IMR-90 (cell line): ENCODE measurements at regions not wholly inside any gene's neighbourhood (a gene's known extent, or its start where the extent isn't known, plus 50 kb on each side); places are given as distances from the start of the nearest gene placed in this dataset.
"Not testable (repeated sequence)": the region's sequence is repeated elsewhere in the genome, so short reads cannot be mapped to it uniquely, and the experiment has no call there.

ENCODE experiments used
- ATAC-seq: fragments of 200-7000 bp; cut with Tn5 transposase; 2 replicates; pipeline ENCODE4 v1.9.1; 2020; ENCODE audit warnings: low read depth, mild to moderate bottlenecking, moderate library complexity
- BruUV-seq: library from RNA; stranded (reverse); fragments of 400-500 nt; replicated peaks from 2 replicates; lab custom pipeline; 2021; lab: Mats Ljungman, UMichigan
- CTCF ChIA-PET: fragments of 300-600 bp; formaldehyde crosslinking; extraction: SDS; loops from one replicate; lab custom pipeline; 2021; ENCODE audit warnings: antibody characterized with exemption; lab: Yijun Ruan, JAX
- POLR2A ChIA-PET: fragments of 300-600 bp; sonication (Branson Sonifier 250); formaldehyde crosslinking; loops from one replicate; lab custom pipeline; 2022; ENCODE audit warnings: antibody characterized with exemption; ENCODE audit not compliant: unreplicated experiment; lab: Charles Lee
- DNase-seq: peaks from one replicate; pipeline ENCODE4 v3.0.0; 2013
- H2AFZ ChIP-seq: replicated peaks from 2 replicates; pipeline ENCODE3; 2013; ENCODE audit warnings: low read length, mild to moderate bottlenecking; ENCODE audit not compliant: poor library complexity
- H2AK5ac ChIP-seq: 2 replicates; pipeline ENCODE4 v1.6.1; 2013; ENCODE audit warnings: low read depth, low read length, inconsistent platforms
- H2AK9ac ChIP-seq: replicated peaks from 2 replicates; pipeline ENCODE3; 2013; ENCODE audit warnings: mild to moderate bottlenecking, low read depth, low read length, moderate library complexity; ENCODE audit not compliant: poor library complexity
- H2BK120ac ChIP-seq: 2 replicates; pipeline ENCODE4 v1.6.1; 2013; ENCODE audit warnings: low read depth, low read length, inconsistent platforms
- H2BK15ac ChIP-seq: 3 replicates; pipeline ENCODE4 v1.6.1; 2013; ENCODE audit warnings: low read depth, low read length, inconsistent platforms
- H2BK20ac ChIP-seq: 2 replicates; pipeline ENCODE4 v1.6.1; 2013; ENCODE audit warnings: low read depth, mild to moderate bottlenecking, inconsistent platforms, low read length, moderate library complexity
- H2BK5ac ChIP-seq: 2 replicates; pipeline ENCODE4 v1.6.1; 2013; ENCODE audit warnings: mild to moderate bottlenecking, low read depth, low read length, inconsistent platforms; ENCODE audit not compliant: poor library complexity, severe bottlenecking
- H3K14ac ChIP-seq: replicated peaks from 2 replicates; pipeline ENCODE4 v1.6.1; 2013; ENCODE audit warnings: low read depth, low read length, inconsistent platforms
- H3K18ac ChIP-seq: 2 replicates; pipeline ENCODE4 v1.6.1; 2013; ENCODE audit warnings: low read depth, low read length, control low read depth
- H3K23ac ChIP-seq: 2 replicates; pipeline ENCODE4 v1.6.1; 2013; ENCODE audit warnings: low read depth, low read length, inconsistent platforms
- H3K27ac ChIP-seq: 2 replicates; pipeline ENCODE4 v1.5.1; 2013; ENCODE audit warnings: mild to moderate bottlenecking, control low read depth, low read length; ENCODE audit not compliant: insufficient read depth
- H3K27me3 ChIP-seq: 2 replicates; pipeline ENCODE4 v1.6.1; 2013; ENCODE audit warnings: low read length; ENCODE audit not compliant: control insufficient read depth, insufficient read depth
- H3K36me3 ChIP-seq: 2 replicates; pipeline ENCODE4 v1.6.1; 2013; ENCODE audit warnings: low read length, mixed read lengths; ENCODE audit not compliant: control insufficient read depth, insufficient read depth
- H3K4ac ChIP-seq: 2 replicates; pipeline ENCODE4 v1.6.1; 2013; ENCODE audit warnings: low read depth, low read length, inconsistent platforms
- H3K4me1 ChIP-seq: 2 replicates; pipeline ENCODE4 v1.6.1; 2013; ENCODE audit warnings: low read length, mixed read lengths; ENCODE audit not compliant: control insufficient read depth, insufficient read depth
- H3K4me2 ChIP-seq: 2 replicates; pipeline ENCODE4 v1.6.1; 2013; ENCODE audit warnings: low read depth, mild to moderate bottlenecking, control low read depth, low read length, moderate library complexity
- H3K4me3 ChIP-seq: 2 replicates; pipeline ENCODE4 v1.5.1; 2013; ENCODE audit warnings: low read depth, mild to moderate bottlenecking, control low read depth, low read length, moderate library complexity; ENCODE audit not compliant: insufficient read depth
- H3K56ac ChIP-seq: 2 replicates; pipeline ENCODE4 v1.6.1; 2013; ENCODE audit warnings: low read length, inconsistent platforms; ENCODE audit not compliant: insufficient read depth; ENCODE audit errors: extremely low read depth
- H3K79me1 ChIP-seq, 2 experiments: 2 replicates each; pipeline ENCODE4 v1.6.1; 2013; ENCODE audit warnings: low read length in 2 of 2, inconsistent platforms in 1 of 2, low read depth in 1 of 2
- H3K9ac ChIP-seq: 2 replicates; pipeline ENCODE4 v1.6.1; 2013; ENCODE audit warnings: low read depth, low read length, control low read depth
- H3K9me1 ChIP-seq: 2 replicates; pipeline ENCODE4 v1.6.1; 2013; ENCODE audit warnings: low read length, inconsistent platforms; ENCODE audit not compliant: insufficient read depth
- H3K9me3 ChIP-seq: 2 replicates; pipeline ENCODE4 v1.6.1; 2013; ENCODE audit warnings: low read length; ENCODE audit not compliant: control insufficient read depth, insufficient read depth
- H4K20me1 ChIP-seq: 2 replicates; pipeline ENCODE4 v1.6.1; 2013; ENCODE audit warnings: low read length, inconsistent platforms; ENCODE audit not compliant: insufficient read depth
- H4K5ac ChIP-seq: 2 replicates; pipeline ENCODE4 v1.6.1; 2013; ENCODE audit warnings: mild to moderate bottlenecking, low read depth, low read length, control low read depth
- H4K8ac ChIP-seq, 2 experiments: 2 replicates each; pipeline ENCODE4 v1.6.1; 2013; ENCODE audit warnings: low read depth in 2 of 2, low read length in 2 of 2, control low read depth in 1 of 2, inconsistent platforms in 1 of 2
- H4K91ac ChIP-seq: 2 replicates; pipeline ENCODE4 v1.6.1; 2013; ENCODE audit warnings: low read depth, low read length, inconsistent platforms; ENCODE audit not compliant: insufficient read depth
- FOS ChIP-seq: fragments of 150-350 bp; IDR thresholded peaks from 2 replicates; pipeline ENCODE4 v1.6.1; 2016; ENCODE audit warnings: low read depth, low read length
- NFE2L2 ChIP-seq: fragments of 150-350 bp; IDR thresholded peaks from 2 replicates; pipeline ENCODE4 v1.6.1; 2016; ENCODE audit warnings: low read depth, mild to moderate bottlenecking, low read length
- POLR2A ChIP-seq: IDR thresholded peaks from 2 replicates; pipeline ENCODE4 v1.6.1; 2012; ENCODE audit warnings: mild to moderate bottlenecking, low read depth, low read length
- RCOR1 ChIP-seq: IDR thresholded peaks from 2 replicates; pipeline ENCODE4 v1.6.1; 2012; ENCODE audit warnings: mild to moderate bottlenecking, low read length, improper control_type of control experiment; ENCODE audit not compliant: insufficient replicate concordance
- RFX5 ChIP-seq: IDR thresholded peaks from 2 replicates; pipeline ENCODE4 v1.8.0; 2012; ENCODE audit warnings: low read depth, mild to moderate bottlenecking, low read length, moderate library complexity
- SMC3 ChIP-seq: fragments of 150-350 bp; IDR thresholded peaks from 2 replicates; pipeline ENCODE4 v1.6.1; 2016; ENCODE audit warnings: low read depth, mild to moderate bottlenecking, antibody characterized with exemption, low read length, moderate library complexity
- WGBS, 2 experiments: methylation state at CpG; one replicate each; pipeline versions ENCODE4 v1.1.5 to v1.1.7; 2013; ENCODE audit warnings: missing lambda C conversion rate in 2 of 2; ENCODE audit not compliant: insufficient read length in 1 of 2; ENCODE audit errors: extremely low coverage in 2 of 2; 5-methylcytosine and 5-hydroxymethylcytosine counted together
- dilution Hi-C: fragments of 300-500 bp; cut with HindIII; formaldehyde crosslinking; loops from one replicate; pipeline ENCODE4 v1.14.3; 2018; ENCODE audit warnings: low sequenced_read_pairs; ENCODE audit not compliant: unreplicated experiment
- in situ Hi-C: fragments of 300-500 bp; cut with MboI; formaldehyde crosslinking; loops from 3 replicates; pipeline ENCODE4 v1.14.3; 2019; ENCODE audit warnings: low sequenced_read_pairs, inconsistent platforms, mixed read lengths
- intact Hi-C: fragments of 100-400 bp; cut with micrococcal nuclease; formaldehyde crosslinking; loops from 2 replicates; pipeline ENCODE4 v1.10.0; 2022

DNA sequence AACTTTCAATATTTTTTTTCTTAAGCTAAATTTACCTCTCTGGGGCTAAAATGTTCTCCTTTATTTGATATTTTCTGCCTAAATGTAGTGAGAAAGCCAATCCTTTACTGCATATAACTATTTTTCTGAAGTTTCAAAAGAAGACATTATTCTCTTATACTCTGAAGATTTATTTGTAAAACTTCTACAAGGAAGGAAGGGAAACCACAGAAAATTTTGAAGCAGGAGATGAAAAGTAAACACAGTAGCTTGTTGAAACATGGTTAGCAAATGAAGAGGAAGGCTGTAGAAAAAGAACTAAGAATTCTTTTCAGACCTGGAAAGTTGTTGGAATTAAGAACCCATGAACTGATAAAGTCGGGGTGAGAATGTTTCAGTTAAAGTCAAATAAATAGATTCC lies 330.3 kb downstream of the HGF start:
- WGBS, 2 experiments = no CpG with 5 or more reads among the region's 1 CpG
- ATAC-seq = no peak
- Histone ChIP-seq H2BK15ac (no peak overlapping the region), H3K79me1 (no peaks in the 10 kb centered on the region), H4K5ac (no peak overlapping the region), H4K8ac (no peak overlapping the region), H3K4me1 (no peaks in the 10 kb centered on the region), H3K23ac (no peak overlapping the region), H3K27ac (no peak overlapping the region), H3K9me3 (no peaks in the 10 kb centered on the region), H2BK20ac (no peak overlapping the region), H3K4me3 (no peak overlapping the region), H3K27me3 (no peaks in the 10 kb centered on the region), H3K14ac (no peak overlapping the region), H3K9ac (no peak overlapping the region), H2AK5ac (no peak overlapping the region), H3K18ac (no peak overlapping the region), H3K4ac (no peak overlapping the region), H2AK9ac (no peak overlapping the region), H3K36me3 (no peaks in the 10 kb centered on the region), H3K9me1 (peaks cover 3% of the 10 kb centered on the region; the same call in 1 of the 2 replicates), H2AFZ (no peak overlapping the region), H4K91ac (no peak overlapping the region), H3K56ac (no peak overlapping the region), H3K4me2 (no peak overlapping the region), H2BK5ac (no peak overlapping the region), H4K20me1 (no peaks in the 10 kb centered on the region), H2BK120ac (no peak overlapping the region)
- intact Hi-C loops = no loop called here
- dilution Hi-C loops = no loop called here
- TF ChIP-seq RFX5 (no peak), RCOR1 (no peak), SMC3 (no peak), POLR2A (no peak), FOS (no peak), NFE2L2 (no peak)
- DNase-seq = peak; percentile 34
- ChIA-PET CTCF (interaction anchor here (0.6 kb wide), 1 partner anchor 133 kb away, joined by 3 read pairs; no protein-coding TSS in a partner anchor), POLR2A (no interaction called here)
- in situ Hi-C loops = loop anchor here (10.0 kb wide), 1 partner anchor 165 kb away; no protein-coding TSS in a partner anchor
- no TSS peak for BruUV-seq

DNA sequence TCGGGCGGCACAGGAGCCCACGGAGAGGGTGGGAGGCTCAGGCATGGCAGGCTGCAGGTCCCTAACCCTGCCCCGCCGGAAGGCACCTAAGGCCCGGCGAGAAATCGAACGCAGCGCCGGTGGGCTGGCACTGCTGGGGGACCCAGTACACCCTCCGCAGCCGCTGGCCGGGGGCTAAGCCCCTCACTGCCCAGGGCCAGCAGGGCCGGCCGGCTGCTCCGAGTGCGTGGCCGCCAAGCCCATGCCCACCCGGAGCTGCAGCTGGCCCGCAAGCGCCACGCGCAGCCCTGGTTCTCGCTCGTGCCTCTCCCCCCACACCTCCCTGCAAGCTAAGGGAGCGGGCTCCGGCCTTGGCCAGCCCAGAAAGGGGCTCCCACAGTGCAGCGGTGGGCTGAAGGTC lies 332.7 kb downstream of the HGF start:
- H4K91ac ChIP-seq, H3K4me2 ChIP-seq, H3K27ac ChIP-seq, H3K9me3 ChIP-seq, POLR2A ChIA-PET, H3K36me3 ChIP-seq, H2BK120ac ChIP-seq, H3K27me3 ChIP-seq, H3K4me3 ChIP-seq, H4K20me1 ChIP-seq, H3K56ac ChIP-seq, BruUV-seq, H3K9ac ChIP-seq, H2BK20ac ChIP-seq, H4K5ac ChIP-seq, H2AK9ac ChIP-seq, H3K4me1 ChIP-seq, dilution Hi-C loops, H2BK5ac ChIP-seq, H3K4ac ChIP-seq, H3K14ac ChIP-seq, H3K23ac ChIP-seq, H4K8ac ChIP-seq, DNase-seq, H2BK15ac ChIP-seq, H2AFZ ChIP-seq, CTCF ChIA-PET, H3K79me1 ChIP-seq, intact Hi-C loops, H2AK5ac ChIP-seq, H3K18ac ChIP-seq, ATAC-seq, H3K9me1 ChIP-seq: not testable (repeated sequence)
- WGBS, 2 experiments = no CpG with 5 or more reads among the region's 29 CpGs
- in situ Hi-C loops = loop anchor here (10.0 kb wide), 1 partner anchor 162 kb away; no protein-coding TSS in a partner anchor
